HG02973 (cell line): ENCODE measurements at regions not wholly inside any gene's neighbourhood (a gene's known extent, or its start where the extent isn't known, plus 50 kb on each side); places are given as distances from the start of the nearest gene placed in this dataset.
"Not testable (repeated sequence)": the region's sequence is repeated elsewhere in the genome, so short reads cannot be mapped to it uniquely, and the experiment has no call there.

Source experiments
- ATAC-seq: cut with Tn5 transposase; IDR thresholded peaks from one replicate; pipeline ENCODE4 v1.9.1; 2021; ENCODE audit warnings: moderate library complexity; ENCODE audit not compliant: unreplicated experiment

DNA sequence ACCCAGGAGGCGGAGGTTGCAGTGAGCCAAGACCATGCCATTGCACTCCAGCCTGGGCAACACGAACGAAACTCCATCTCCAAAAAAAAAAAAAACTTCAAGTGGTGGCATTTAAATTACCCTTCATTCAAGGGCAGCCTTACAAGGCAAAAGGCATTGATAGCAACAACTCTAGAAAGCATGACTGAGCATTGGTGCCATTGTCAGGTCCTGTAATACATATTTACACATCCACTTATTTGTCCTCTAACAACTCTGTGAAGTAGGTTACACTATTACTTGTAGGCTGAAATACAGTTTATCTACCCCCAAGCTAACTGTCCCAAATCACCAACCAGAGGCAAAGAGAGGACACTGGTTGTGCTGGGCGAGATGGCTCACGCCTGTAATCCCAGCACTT is 52.7 kb upstream of the LARP1 start:
- no peak for ATAC-seq

- not testable (repeated sequence) for ATAC-seq
Measured at GRCh38 chr5:154701725-154702124, 53.5 kb upstream of the LARP1 start.

DNA sequence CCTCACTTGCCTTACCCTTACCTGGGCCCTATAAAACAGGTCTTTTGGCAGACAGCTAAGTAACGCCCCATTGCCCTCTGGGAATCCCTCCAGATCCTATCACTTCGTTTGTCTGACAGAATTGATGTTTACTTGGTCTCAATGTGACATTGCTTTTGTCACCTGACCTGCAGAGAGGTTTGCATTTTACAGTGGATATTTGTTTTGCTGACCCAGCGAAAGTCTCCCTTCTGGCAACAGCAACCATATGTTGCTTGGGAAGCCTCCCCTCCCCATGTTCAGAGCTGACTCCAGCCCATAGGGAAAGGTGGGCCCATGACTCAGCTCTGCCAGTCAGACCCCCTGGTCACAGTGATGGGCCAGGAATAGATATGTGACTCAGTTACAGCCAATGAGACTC is 54.0 kb upstream of the LARP1 start:
- ATAC-seq = no peak

DNA sequence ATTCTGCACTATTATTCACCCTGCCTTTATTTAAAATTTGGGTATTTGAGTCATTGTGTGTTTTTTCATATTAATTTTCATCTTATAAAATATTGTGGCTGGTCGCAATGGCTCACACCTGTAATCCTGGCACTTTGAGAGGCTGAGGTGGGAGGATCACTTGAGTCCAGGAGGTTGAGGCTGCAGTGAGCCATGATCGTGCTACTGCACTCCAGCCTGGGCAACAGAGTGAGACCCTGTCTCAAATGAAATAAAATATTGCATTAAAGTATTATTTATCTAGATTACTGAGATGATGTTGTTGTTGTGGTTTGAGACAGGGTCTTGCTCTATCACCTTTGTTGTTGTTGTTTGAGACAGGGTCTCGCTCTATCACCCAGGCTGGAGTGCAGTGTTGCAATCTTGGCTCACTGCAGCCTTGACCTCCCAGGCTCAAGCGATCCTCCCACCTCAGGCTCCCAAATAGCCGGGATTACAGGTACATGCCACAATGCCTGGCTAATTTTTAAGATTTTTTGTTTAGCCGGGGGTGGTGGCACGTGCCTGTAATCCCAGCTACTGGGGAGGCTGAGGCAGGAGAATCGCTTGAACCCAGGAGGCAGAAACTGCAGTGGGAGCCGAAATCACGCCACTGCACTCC is 54.8 kb upstream of the LARP1 start:
- not testable (repeated sequence) for ATAC-seq

DNA sequence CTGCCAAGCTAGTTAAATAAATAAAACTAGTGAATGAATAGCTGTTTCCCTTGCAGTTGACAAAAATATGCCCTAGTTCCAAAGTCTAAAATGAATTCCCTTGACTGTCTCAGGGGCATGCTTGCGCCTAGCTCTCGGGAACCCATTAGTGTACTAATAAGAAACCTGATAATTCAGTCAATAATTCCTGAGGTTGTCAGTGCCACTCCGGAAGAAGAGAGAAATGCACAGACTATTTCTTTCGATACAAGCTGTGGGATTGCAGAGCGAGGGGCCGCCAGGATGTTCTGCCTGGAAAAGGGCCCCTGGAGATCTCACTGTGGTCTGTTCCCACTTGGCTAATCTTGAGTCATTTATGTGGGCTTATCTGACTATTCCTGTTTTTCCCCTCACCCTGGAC is 56.4 kb upstream of the LARP1 start:
- no peak for ATAC-seq

- no peak for ATAC-seq
Measured at GRCh38 chr5:154697371-154697770, 57.8 kb upstream of the LARP1 start.

DNA sequence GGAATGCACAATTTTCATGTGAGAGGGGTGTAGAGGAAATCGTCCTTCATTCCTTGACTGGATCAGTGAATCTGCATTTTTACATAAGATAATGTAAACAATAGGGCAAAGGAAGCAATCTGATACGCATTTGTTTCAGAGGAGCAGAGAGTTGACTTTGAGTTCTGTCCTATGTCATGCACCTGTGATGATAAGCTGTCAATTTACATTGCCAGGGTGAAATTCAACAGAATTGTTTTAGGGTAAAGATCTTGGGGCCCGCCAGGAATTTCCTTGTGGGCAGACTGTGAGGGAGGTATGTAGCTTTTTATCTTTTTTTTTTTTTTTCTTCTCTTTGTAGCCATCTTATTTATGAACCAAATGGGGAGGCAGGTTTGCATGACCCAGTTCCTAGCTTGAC is 58.3 kb upstream of the LARP1 start:
- no peak for ATAC-seq

DNA sequence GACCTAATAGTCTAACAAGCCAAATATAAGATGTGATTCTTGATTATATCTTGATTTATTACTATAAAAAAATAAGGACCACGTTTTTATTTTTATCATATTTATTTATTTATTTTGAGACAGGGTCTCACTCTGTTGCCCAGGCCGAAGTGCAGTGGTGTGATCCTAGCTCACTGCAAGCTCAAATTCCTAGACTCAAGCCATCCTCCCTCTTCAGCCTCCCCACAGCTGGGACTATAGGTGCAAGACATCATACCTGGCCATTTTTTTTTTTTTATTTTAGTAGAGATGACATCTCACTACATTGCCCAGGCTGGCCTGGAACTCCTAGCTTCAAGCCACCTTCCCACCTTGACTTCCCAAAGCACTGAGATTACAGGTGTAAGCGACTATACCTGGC is 61.0 kb upstream of the LARP1 start:
- ATAC-seq = no peak

DNA sequence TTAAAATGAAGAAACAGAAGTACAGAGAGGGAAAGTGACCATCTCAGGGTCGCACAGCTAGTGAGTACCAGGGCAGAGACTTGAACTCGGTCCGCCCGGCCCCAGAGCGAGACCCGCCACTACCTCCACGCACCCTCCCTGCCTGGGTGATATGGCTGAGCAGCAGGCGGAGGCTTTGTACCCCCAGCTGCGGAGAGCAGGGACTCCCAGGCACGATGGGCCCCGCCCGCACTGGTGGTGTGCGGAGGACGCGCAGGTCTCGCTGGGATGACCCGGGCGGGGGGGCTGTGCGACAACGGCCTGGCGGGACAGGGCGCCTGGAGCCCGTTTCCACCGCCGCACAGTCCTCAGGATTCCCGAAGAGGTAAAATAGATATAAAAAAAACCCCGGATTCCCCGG is 64.7 kb upstream of the LARP1 start:
- ATAC-seq = no peak

- no peak for ATAC-seq
Measured at GRCh38 chr5:154686490-154686889, 68.7 kb upstream of the LARP1 start.

DNA sequence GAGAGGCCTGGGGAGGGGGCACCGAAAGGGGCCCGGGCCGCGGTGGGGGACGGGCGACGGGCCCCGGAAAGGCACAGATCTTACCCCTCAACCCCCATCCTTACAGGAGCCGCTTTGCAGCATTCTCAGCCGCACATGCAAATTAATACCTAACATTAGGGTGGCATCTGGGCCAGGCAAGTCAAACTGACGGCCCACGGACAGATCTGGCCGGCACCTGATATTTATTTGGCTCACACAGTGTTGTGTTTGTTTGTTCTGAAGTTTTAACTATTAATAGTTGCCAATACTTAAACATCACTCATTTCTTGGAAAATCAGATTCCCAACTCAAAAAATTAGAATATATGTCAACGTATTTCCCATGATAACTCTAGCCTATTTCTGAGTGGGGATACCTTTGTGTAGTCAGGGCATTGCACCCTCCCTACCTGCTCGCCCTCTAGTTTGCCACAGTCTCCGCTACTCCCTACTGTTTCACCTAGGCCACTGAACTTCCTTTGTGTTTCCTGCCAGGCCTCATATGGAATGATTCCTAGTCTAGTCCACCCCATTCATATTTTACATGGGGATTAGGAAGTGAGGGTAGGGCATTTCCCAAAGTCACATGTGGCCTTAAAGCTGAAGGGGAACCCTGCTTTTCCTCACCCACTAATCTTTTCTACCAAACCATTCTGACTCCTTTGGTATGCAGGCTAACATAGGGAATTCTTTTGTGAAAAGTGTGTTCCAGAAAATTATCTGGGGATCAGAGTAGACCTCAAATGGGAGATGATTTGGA is 71.9 kb upstream of the LARP1 start:
- ATAC-seq = peak; percentile 41

DNA sequence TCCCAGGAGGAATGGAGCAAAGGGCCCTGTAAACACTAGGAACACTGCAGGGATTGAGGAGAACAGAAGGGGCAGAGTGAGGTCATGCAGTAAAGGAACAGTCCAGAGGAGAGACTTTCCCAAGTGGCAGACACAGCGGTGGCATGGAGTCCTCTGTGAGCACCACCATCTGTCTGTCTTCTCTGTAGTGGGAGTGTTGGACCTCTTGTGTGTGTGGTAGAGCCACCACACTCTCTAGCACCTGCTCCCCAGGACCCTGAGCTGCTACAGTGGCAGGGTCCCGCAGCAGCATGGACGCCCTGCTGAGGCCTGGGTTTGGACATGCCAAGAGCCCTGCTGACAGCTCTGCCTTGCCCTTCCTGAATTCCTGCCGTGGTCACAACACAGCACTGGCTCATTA is 75.7 kb upstream of the LARP1 start:
- no peak for ATAC-seq

DNA sequence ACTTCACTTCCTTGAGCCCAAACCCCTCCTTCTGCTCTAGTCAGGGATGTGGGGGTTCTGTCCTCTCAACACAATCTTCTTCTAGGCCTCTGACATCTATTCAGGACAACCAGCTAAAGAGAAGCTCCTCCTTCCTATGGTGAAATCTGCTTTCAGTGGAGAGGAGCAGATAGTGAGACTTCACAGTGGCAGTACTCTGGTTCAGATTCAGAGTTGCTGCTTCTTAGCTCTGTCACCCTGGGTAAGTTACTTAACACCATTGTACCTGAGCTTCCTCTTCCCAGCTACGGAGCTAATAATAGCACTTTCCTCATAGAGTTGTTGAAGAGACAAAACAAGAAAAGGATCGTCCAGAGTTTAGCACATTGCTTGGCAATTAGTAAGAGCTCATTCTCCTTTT is 77.3 kb upstream of the LARP1 start:
- no peak for ATAC-seq

DNA sequence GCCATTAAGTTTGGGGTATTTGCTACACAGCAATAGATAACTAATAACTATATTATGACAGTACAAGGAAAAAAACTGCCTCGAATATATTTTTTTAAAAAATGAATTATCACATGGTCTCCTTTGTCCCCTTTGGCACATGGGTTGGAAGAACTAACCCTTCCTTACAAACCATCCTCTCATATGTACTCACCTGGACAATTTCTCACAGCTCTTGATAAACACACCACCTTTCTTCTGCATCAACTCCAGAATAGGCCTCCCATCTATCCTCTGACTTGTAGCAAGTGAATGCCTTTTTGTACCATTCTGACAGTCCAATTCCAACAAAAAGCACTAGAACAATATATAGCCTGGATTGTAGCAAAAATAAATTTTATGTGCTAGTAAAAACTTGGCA is 78.7 kb upstream of the LARP1 start:
- ATAC-seq = no peak

DNA sequence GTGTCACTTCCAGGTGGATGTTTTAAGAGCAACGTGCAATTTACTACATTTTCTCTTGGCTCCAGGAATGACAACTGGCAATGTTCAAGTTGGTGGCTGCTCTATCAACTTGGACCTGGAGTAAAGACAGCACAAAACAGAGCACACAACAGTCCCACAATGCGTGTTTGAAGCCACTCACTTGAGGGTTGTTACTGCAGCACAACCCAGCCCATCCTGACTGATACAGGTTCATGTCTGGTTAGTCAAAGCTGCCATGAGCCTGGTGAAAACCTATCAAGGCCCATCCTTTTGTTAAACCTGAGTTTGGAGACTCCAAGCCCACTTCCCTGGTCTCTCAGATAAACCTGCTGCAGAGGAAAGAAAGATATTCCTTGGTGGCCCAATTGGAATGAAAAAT is 81.1 kb upstream of the LARP1 start:
- ATAC-seq = no peak

DNA sequence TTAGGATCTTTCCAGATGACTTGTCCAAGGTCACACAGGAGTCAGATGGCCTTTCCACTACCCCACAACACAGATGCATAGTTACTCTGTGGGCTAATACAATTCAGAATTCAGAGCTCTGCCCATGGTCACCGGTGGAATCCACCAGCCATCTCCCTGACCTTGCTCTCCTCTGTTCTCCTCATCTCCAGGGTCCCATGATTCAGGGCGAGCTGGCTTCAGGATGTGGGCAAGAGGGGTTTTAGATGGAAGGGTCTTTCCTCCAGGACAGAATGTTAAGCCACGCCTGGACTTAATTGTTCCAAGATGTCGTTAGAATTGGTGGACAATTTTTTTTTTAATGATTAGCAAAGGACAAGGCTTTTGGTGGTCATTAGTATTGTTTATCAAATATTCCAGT is 81.7 kb upstream of the LARP1 start:
- ATAC-seq = no peak

- ATAC-seq = not testable (repeated sequence)
Measured at GRCh38 chr5:154669913-154670312, 85.3 kb upstream of the LARP1 start.

DNA sequence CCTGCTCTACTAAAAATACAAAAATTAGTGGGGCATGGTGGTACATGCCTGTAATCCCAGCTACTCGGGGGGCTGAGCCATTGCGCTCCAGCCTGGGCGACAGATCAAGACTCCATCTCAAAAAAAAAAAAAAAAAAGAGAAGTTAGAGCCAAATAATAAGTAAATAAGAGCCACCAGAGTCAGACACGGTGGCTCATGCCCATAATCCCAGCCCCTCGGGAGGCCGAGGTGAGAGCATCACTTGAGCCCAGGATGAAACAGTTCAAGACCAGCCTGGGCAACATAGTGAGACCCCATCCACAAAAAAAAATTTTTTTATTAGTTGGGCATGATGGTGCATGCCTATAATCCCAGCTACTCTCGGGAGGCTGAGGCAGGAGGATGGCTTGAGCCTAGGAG is 85.8 kb upstream of the LARP1 start:
- no peak for ATAC-seq

- ATAC-seq = no peak
Measured at GRCh38 chr5:154664869-154665268, 90.3 kb upstream of the LARP1 start.

DNA sequence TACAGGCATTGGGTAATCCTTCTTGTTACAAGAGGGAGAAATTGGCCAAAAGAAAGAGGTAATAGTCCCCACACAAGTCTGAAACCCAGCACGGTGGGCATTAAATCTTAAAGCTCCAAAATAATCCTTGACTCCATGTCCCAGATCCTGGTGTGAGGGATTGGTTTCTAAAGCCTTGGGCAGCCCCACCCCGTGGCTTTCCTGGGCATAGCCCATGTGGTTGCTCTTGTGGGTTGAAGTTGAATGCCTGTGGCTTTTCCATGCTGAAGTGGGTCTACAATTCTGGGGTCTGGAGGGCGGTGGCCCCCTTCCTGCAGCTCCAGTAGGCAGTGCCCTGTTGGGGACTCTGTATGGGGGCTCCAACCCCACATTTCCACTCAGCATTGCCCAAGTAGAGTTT is 91.8 kb upstream of the LARP1 start:
- no peak for ATAC-seq

- ATAC-seq = no peak
Measured at GRCh38 chr5:154654486-154655371, 100.4 kb upstream of the LARP1 start.
